ENCODE measurements at regions not wholly inside any gene's neighbourhood (a gene's known extent, or its start where the extent isn't known, plus 50 kb on each side); places are given as distances from the start of the nearest gene placed in this dataset.

DNA sequence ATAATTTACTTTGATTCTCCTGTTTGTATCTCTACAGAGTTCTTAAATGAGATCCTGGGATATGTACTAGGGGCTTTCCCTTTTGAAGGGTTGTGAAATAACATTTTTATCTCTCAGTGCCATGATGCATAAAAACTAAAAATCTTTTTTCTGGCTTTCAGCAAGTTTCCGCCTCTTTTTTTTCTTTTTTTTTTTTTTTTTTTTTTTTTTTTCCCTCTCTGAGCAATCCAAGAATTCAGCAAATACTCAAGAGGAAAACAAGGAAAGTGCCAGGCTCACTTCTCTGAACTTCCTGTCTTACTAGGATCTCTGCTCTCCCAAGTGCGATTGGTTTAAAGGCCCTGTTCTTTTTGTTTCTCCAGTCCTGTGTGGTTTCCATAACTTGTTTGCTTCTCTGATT is 79.9 kb downstream of the HYCC1 start:
- POLR2A ChIA-PET = no interaction called here
- H3K27me3 Mint-ChIP-seq (ENCODE audit: insufficient read depth, unreplicated experiment) = no peaks in the 10 kb centered on the region
- peaks cover 8% of the 10 kb centered on the region for H3K9me3 Mint-ChIP-seq (ENCODE audit: unreplicated experiment)
- H3K36me3 Mint-ChIP-seq (ENCODE audit: insufficient read depth, unreplicated experiment) = peaks cover 7% of the 10 kb centered on the region
- H3K4me1 Mint-ChIP-seq (ENCODE audit: insufficient read depth, unreplicated experiment) = no peaks in the 10 kb centered on the region
- no peak for DNase-seq (ENCODE audit: unreplicated experiment)
- H3K4me3 Mint-ChIP-seq (ENCODE audit: unreplicated experiment) = no peak overlapping the region
- no TSS peak for BruUV-seq (replicated peaks)
- intact Hi-C loops (cut with micrococcal nuclease) = loop anchor here (5.0 kb wide), 1 partner anchor 123 kb away; no protein-coding TSS in a partner anchor
- TF ChIP-seq, protein P1, sequence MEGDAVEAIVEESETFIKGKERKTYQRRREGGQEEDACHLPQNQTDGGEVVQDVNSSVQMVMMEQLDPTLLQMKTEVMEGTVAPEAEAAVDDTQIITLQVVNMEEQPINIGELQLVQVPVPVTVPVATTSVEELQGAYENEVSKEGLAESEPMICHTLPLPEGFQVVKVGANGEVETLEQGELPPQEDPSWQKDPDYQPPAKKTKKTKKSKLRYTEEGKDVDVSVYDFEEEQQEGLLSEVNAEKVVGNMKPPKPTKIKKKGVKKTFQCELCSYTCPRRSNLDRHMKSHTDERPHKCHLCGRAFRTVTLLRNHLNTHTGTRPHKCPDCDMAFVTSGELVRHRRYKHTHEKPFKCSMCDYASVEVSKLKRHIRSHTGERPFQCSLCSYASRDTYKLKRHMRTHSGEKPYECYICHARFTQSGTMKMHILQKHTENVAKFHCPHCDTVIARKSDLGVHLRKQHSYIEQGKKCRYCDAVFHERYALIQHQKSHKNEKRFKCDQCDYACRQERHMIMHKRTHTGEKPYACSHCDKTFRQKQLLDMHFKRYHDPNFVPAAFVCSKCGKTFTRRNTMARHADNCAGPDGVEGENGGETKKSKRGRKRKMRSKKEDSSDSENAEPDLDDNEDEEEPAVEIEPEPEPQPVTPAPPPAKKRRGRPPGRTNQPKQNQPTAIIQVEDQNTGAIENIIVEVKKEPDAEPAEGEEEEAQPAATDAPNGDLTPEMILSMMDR (IDR thresholded peaks at IDR 0.05; ENCODE audit: unreplicated experiment) = no peak
- H3K27ac Mint-ChIP-seq (ENCODE audit: low read depth, unreplicated experiment) = no peak overlapping the region
- CTCF ChIA-PET = no interaction called here

GRCh38 chr7:22932896-22933295 is 81.0 kb downstream of the HYCC1 start:
- BruUV-seq (replicated peaks) = no TSS peak
- no peak overlapping the region for H3K4me3 Mint-ChIP-seq (ENCODE audit: unreplicated experiment)
- H3K4me1 Mint-ChIP-seq (ENCODE audit: insufficient read depth, unreplicated experiment) = no peaks in the 10 kb centered on the region
- intact Hi-C loops (cut with micrococcal nuclease) = loop anchor here (5.0 kb wide), 1 partner anchor 124 kb away; no protein-coding TSS in a partner anchor
- TF ChIP-seq, protein P1 (IDR thresholded peaks at IDR 0.05; ENCODE audit: unreplicated experiment) = no peak
- H3K27me3 Mint-ChIP-seq (ENCODE audit: insufficient read depth, unreplicated experiment) = no peaks in the 10 kb centered on the region
- ChIA-PET CTCF (no interaction called here), POLR2A (interaction anchor here (1.8 kb wide), 1 partner anchor 9 kb away, joined by 4 read pairs; no protein-coding TSS in a partner anchor)
- no peak for DNase-seq (ENCODE audit: unreplicated experiment)
- H3K9me3 Mint-ChIP-seq (ENCODE audit: unreplicated experiment) = peaks cover 8% of the 10 kb centered on the region
- no peak overlapping the region for H3K27ac Mint-ChIP-seq (ENCODE audit: low read depth, unreplicated experiment)
- no peaks in the 10 kb centered on the region for H3K36me3 Mint-ChIP-seq (ENCODE audit: insufficient read depth, unreplicated experiment)

DNA sequence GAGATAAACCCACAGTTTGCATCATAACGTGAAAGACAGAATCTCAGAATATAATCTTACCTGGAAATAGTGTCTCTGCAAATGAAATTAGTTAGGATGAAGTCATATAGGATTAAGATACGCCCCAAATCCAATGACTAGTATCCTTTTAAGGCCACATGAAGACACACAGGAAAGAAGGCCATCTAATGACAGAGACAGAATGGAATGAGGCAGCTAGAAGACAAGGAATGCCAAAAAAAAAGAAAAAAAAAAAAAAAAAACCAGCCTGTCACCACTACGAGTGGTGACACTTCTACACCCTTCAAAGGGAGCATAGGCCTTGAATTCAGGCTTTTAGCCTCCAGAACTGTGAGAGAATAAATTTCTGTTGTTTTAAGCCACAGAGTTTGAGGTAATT is 82.9 kb downstream of the HYCC1 start:
- BruUV-seq (replicated peaks) = no TSS peak
- no peak for DNase-seq (ENCODE audit: unreplicated experiment)
- POLR2A ChIA-PET = interaction anchor here (0.6 kb wide), 1 partner anchor 18 kb away, joined by 4 read pairs; no protein-coding TSS in a partner anchor
- no peak overlapping the region for H3K27ac Mint-ChIP-seq (ENCODE audit: low read depth, unreplicated experiment)
- no peak overlapping the region for H3K4me3 Mint-ChIP-seq (ENCODE audit: unreplicated experiment)
- intact Hi-C loops (cut with micrococcal nuclease) = loop anchor here (5.0 kb wide), 1 partner anchor 126 kb away; no protein-coding TSS in a partner anchor
- no peaks in the 10 kb centered on the region for H3K36me3 Mint-ChIP-seq (ENCODE audit: insufficient read depth, unreplicated experiment)
- peaks cover 8% of the 10 kb centered on the region for H3K9me3 Mint-ChIP-seq (ENCODE audit: unreplicated experiment)
- no peaks in the 10 kb centered on the region for H3K27me3 Mint-ChIP-seq (ENCODE audit: insufficient read depth, unreplicated experiment)
- CTCF ChIA-PET = no interaction called here
- TF ChIP-seq, protein P1 (IDR thresholded peaks at IDR 0.05; ENCODE audit: unreplicated experiment) = no peak
- H3K4me1 Mint-ChIP-seq (ENCODE audit: insufficient read depth, unreplicated experiment) = no peaks in the 10 kb centered on the region

DNA sequence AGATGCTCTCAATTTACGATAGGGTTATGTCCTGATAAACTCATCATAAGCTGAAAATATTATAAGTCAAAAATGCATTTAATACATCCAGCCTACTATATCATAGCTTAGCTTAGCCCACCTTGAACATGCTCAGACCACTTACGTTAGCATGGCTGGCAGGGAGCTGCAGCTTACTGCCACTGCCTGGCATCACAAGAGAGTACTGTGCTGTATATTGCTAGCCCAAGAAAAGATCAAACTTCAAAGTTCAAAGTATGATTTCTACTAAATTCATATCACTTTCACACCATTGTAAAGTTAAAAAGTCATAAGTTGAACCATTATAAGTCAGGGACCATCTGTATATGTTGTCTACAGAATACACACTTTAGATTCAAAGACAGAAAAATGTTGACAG is 91.6 kb downstream of the HYCC1 start:
- Mint-ChIP-seq H3K36me3 (ENCODE audit: insufficient read depth, unreplicated experiment) (peaks cover 5% of the 10 kb centered on the region), H3K27ac (ENCODE audit: low read depth, unreplicated experiment) (no peak overlapping the region), H3K9me3 (ENCODE audit: unreplicated experiment) (no peaks in the 10 kb centered on the region), H3K4me1 (ENCODE audit: insufficient read depth, unreplicated experiment) (peaks cover 6% of the 10 kb centered on the region), H3K4me3 (ENCODE audit: unreplicated experiment) (no peak overlapping the region), H3K27me3 (ENCODE audit: insufficient read depth, unreplicated experiment) (no peaks in the 10 kb centered on the region)
- TF ChIP-seq, protein P1 (IDR thresholded peaks at IDR 0.05; ENCODE audit: unreplicated experiment) = no peak
- no TSS peak for BruUV-seq (replicated peaks)
- intact Hi-C loops (cut with micrococcal nuclease) = no loop called here
- no peak for DNase-seq (ENCODE audit: unreplicated experiment)
- ChIA-PET CTCF (interaction anchor here (1.1 kb wide), 1 partner anchor 133 kb away, joined by 3 read pairs; no protein-coding TSS in a partner anchor), POLR2A (interaction anchor here (1.2 kb wide), 1 partner anchor 22 kb away, joined by 3 read pairs; no protein-coding TSS in a partner anchor)

Data from MCF 10A (cell line).